ENCODE measurements at regions not wholly inside any gene's neighbourhood (a gene's known extent, or its start where the extent isn't known, plus 50 kb on each side); places are given as distances from the start of the nearest gene placed in this dataset.

DNA sequence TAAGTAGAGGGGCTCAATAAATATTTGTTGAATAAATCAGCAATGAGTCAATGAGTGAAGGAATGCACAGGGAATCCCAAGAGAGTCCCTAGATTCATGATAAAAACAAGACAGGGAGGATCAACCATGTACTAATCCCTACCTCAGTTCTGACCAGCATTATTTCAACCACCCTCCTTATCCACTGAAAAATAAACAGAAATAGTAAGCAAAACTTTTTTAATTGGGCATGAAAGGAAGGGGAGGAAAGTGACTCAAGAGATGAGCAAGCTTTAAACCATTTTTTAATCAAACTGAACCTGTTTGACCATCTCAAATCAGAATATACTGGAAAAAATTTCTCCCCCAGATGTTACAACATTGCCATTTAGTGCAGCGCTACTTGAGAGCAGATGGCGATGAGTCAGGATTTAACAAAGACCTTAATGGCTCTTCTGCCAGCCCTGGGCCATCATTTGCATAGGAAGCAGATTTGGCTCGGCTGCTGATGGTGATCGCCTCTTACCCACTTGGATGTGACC lies 194.8 kb upstream of the SLC30A5 start:
- Histone ChIP-seq H3K27me3 (no peaks in the 10 kb centered on the region), H3K27ac (replicated peaks in 1 of 4) (no peak overlapping the region), H3K36me3 (no peaks in the 10 kb centered on the region), H3K9me3 (no peaks in the 10 kb centered on the region), H3K4me3 (no peak overlapping the region), H3K4me1 (no peaks in the 10 kb centered on the region)
- DNase-seq (ENCODE audit: extremely low spot score), result no peak
- intact Hi-C loops (cut with DNase I), result no loop called here
- no peak for TF ChIP-seq POLR2AphosphoS5 (IDR thresholded peaks at IDR 0.05)
- no peak for TF ChIP-seq POLR2A (IDR thresholded peaks at IDR 0.05; ENCODE audit: low read depth)
- TF ChIP-seq, protein P1, sequence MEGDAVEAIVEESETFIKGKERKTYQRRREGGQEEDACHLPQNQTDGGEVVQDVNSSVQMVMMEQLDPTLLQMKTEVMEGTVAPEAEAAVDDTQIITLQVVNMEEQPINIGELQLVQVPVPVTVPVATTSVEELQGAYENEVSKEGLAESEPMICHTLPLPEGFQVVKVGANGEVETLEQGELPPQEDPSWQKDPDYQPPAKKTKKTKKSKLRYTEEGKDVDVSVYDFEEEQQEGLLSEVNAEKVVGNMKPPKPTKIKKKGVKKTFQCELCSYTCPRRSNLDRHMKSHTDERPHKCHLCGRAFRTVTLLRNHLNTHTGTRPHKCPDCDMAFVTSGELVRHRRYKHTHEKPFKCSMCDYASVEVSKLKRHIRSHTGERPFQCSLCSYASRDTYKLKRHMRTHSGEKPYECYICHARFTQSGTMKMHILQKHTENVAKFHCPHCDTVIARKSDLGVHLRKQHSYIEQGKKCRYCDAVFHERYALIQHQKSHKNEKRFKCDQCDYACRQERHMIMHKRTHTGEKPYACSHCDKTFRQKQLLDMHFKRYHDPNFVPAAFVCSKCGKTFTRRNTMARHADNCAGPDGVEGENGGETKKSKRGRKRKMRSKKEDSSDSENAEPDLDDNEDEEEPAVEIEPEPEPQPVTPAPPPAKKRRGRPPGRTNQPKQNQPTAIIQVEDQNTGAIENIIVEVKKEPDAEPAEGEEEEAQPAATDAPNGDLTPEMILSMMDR (IDR thresholded peaks at IDR 0.05), result no peak
- TF ChIP-seq EP300 (IDR thresholded peaks at IDR 0.05), result no peak
- 77% methylated on average over 4 of the region's 4 CpGs for WGBS

DNA sequence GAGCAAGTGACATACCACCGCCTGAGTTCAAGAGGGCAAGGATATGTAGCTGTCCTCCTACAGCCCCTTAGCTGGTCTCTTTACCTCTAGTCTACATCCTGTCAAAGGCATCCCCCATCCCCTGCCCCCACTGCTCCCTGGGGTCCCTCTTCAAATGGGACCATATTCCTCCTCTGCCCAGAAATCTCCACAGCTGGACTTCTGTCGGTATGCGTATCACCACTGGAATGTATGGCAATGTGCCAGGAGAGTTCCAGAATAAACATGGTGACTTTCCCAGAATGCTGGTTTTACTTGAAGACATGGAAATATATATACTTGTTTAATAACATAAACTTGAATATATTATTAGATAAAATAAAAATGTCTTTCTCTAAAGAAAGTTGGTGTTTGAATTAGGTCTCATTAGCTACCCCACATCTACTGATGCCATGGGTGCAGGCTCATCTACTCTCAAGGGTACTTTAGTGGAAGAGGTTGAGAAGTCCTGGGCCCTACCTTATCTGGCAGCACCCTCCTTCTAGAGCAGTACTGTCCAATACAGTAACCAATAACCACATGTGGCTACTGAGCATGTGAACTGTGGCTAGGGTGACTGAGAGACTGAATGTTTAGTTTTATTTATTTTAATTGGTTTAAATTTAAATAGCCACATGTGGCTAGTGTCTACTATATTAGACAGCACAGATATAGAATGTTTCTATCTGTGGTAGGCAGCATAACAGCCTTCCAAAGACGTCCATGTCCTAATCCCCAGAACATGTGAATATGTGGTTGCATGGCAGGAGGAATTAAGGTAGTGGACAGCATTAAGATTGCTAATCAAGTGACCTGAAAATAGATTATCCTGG lies 181.7 kb upstream of the SLC30A5 start:
- intact Hi-C loops (cut with DNase I), result no loop called here
- H3K4me1 ChIP-seq, result peaks cover 0 to 4% (median 0%) of the 10 kb centered on the region in 4 donors
- no peak overlapping the region for H3K4me3 ChIP-seq
- WGBS, result 56% methylated on average over 4 of the region's 4 CpGs
- no peaks in the 10 kb centered on the region for H3K27me3 ChIP-seq
- no peaks in the 10 kb centered on the region for H3K9me3 ChIP-seq
- DNase-seq (ENCODE audit: extremely low spot score), result peak; percentile 74
- H3K36me3 ChIP-seq, result no peaks in the 10 kb centered on the region
- no peak for TF ChIP-seq POLR2AphosphoS5 (IDR thresholded peaks at IDR 0.05)
- TF ChIP-seq POLR2A (IDR thresholded peaks at IDR 0.05; ENCODE audit: low read depth), result no peak
- no peak for TF ChIP-seq EP300 (IDR thresholded peaks at IDR 0.05)
- TF ChIP-seq, protein P1 (IDR thresholded peaks at IDR 0.05), result no peak
- no peak overlapping the region for H3K27ac ChIP-seq (replicated peaks in 1 of 4)

DNA sequence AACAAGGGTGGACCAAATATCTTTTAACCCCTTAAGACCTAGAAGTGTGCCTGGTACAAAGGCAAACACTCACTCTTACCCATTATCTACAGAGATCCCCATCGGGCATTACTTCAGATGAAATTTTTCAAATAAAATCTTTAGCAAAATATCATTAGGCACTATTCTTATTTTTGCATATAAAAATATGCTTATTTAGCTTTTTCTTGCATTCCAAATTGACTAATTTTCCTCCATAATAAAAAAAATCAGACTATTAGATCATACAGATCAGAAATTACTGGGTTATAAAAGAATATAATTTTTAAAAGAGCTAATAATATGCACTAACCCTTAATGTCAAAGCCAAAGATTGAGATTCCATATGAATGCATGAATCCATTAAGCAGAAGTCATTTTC lies 178.7 kb upstream of the SLC30A5 start:
- H3K9me3 ChIP-seq, result peaks cover 0 to 4% (median 0%) of the 10 kb centered on the region in 4 donors
- H3K27me3 ChIP-seq, result no peaks in the 10 kb centered on the region
- peaks cover 0 to 4% (median 0%) of the 10 kb centered on the region in 4 donors for H3K4me1 ChIP-seq
- DNase-seq (ENCODE audit: extremely low spot score), result no peak
- TF ChIP-seq, protein P1 (IDR thresholded peaks at IDR 0.05), result no peak
- no peak for TF ChIP-seq POLR2A (IDR thresholded peaks at IDR 0.05; ENCODE audit: low read depth)
- no peak for TF ChIP-seq EP300 (IDR thresholded peaks at IDR 0.05)
- no peak for TF ChIP-seq POLR2AphosphoS5 (IDR thresholded peaks at IDR 0.05)
- H3K4me3 ChIP-seq, result no peak overlapping the region
- intact Hi-C loops (cut with DNase I), result no loop called here
- no peaks in the 10 kb centered on the region for H3K36me3 ChIP-seq
- H3K27ac ChIP-seq (replicated peaks in 1 of 4), result no peak overlapping the region
- 90% methylated on average over 1 of the region's 1 CpG for WGBS

DNA sequence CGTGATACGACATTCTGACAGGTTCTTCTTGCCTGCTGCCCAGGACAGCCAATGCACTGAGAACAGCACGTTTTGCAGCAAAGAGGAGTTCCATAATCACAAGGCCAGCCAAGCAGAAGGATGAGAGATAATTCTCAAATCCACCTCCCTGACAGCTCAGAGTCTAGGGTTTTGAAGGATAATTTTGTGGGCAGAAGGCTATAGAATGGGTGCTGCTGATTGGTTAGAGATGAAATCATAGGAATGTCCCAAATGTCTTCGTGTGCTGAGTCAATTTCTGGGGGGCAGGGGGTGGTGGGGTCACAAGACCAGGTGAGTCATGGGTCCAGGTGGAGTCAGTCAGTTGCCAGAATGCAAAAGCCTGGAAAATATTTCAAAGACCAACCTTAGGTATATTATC lies 175.5 kb upstream of the SLC30A5 start:
- intact Hi-C loops (cut with DNase I), result no loop called here
- Histone ChIP-seq H3K27ac (replicated peaks in 1 of 4) (no peak overlapping the region), H3K27me3 (no peaks in the 10 kb centered on the region), H3K36me3 (no peaks in the 10 kb centered on the region), H3K9me3 (peaks cover 0 to 4% (median 0%) of the 10 kb centered on the region in 4 donors), H3K4me1 (no peaks in the 10 kb centered on the region), H3K4me3 (no peak overlapping the region)
- TF ChIP-seq, protein P1 (IDR thresholded peaks at IDR 0.05), result no peak
- no peak for TF ChIP-seq EP300 (IDR thresholded peaks at IDR 0.05)
- no peak for TF ChIP-seq POLR2A (IDR thresholded peaks at IDR 0.05; ENCODE audit: low read depth)
- no peak for TF ChIP-seq POLR2AphosphoS5 (IDR thresholded peaks at IDR 0.05)
- DNase-seq (ENCODE audit: extremely low spot score), result no peak
- 83% methylated on average over 4 of the region's 4 CpGs for WGBS
